Lower leg skin (tissue), 4 donors: ENCODE measurements at regions not wholly inside any gene's neighbourhood (a gene's known extent, or its start where the extent isn't known, plus 50 kb on each side); places are given as distances from the start of the nearest gene placed in this dataset.

Experiments used
- DNase-seq, 2 donors: peaks; one replicate each; pipeline ENCODE4 v3.0.0-alpha.2; 2019; ENCODE audit warnings: low spot score in 2 of 2
- H3K4me3 ChIP-seq: fragments of 200-600 bp; sonication (generic); 2 replicates; pipeline ENCODE4 v1.5.1; 2017; ENCODE audit warnings: mild to moderate bottlenecking, low read depth; ENCODE audit not compliant: poor library complexity, severe bottlenecking
- CTCF ChIP-seq, 3 donors: fragments of 450-650 bp; IDR thresholded peaks; one replicate each; pipeline ENCODE4 v1.5.1; 2016; ENCODE audit warnings: antibody characterized with exemption in 3 of 3, mild to moderate bottlenecking in 3 of 3, moderate library complexity in 2 of 3
- POLR2A ChIP-seq, 2 donors: fragments of 450-650 bp; IDR thresholded peaks; one replicate each; pipeline ENCODE4 v1.6.1; 2016 to 2017; ENCODE audit warnings: antibody characterized with exemption in 2 of 2, mild to moderate bottlenecking in 1 of 2, moderate library complexity in 1 of 2
- WGBS, 2 donors: methylation state at CpG; one replicate each; pipeline ENCODE4 v1.1.5; 2018; 5-methylcytosine and 5-hydroxymethylcytosine counted together
- intact Hi-C: fragments of 100-400 bp; cut with DNase I; formaldehyde crosslinking; loops from one replicate; pipeline ENCODE4 v1.15.0; 2023; ENCODE audit warnings: low total_unique reads

GRCh38 chr2:59458800-59459199 is 1094.7 kb downstream of the BCL11A start:
- H3K4me3 ChIP-seq, result no peak overlapping the region
- intact Hi-C loops, result no loop called here
- DNase-seq, result no peak
- TF ChIP-seq CTCF (IDR thresholded peaks at IDR 0.05), result no peak
- TF ChIP-seq POLR2A (IDR thresholded peaks at IDR 0.05), result no peak
- 67 to 69% methylated on average over 5 of the region's 5 CpGs for WGBS, 2 donors

- no peak for TF ChIP-seq POLR2A (IDR thresholded peaks at IDR 0.05)
- TF ChIP-seq CTCF (IDR thresholded peaks at IDR 0.05), result no peak
- intact Hi-C loops, result no loop called here
- H3K4me3 ChIP-seq, result no peak overlapping the region
- no peak for DNase-seq
- 81% methylated on average over 2 of the region's 2 CpGs for WGBS, 2 donors
Observed at GRCh38 chr2:59456285-59456684, 1097.2 kb downstream of the BCL11A start.

GRCh38 chr2:59449274-59449673 is 1104.2 kb downstream of the BCL11A start:
- no peak for TF ChIP-seq POLR2A (IDR thresholded peaks at IDR 0.05)
- TF ChIP-seq CTCF (IDR thresholded peaks at IDR 0.05), result no peak
- intact Hi-C loops, result no loop called here
- H3K4me3 ChIP-seq, result no peak overlapping the region
- WGBS, 2 donors, result 76 to 86% methylated on average over 1 of the region's 1 CpG
- DNase-seq, result no peak

GRCh38 chr2:59440491-59440890 is 1113.0 kb downstream of the BCL11A start:
- WGBS, 2 donors, result 56 to 59% methylated on average over 7 of the region's 7 CpGs
- TF ChIP-seq POLR2A (IDR thresholded peaks at IDR 0.05) (no peak), CTCF (IDR thresholded peaks at IDR 0.05) (no peak)
- intact Hi-C loops, result no loop called here
- no peak for DNase-seq
- H3K4me3 ChIP-seq, result no peak overlapping the region

- no peak for DNase-seq
- intact Hi-C loops, result no loop called here
- no peak overlapping the region for H3K4me3 ChIP-seq
- TF ChIP-seq CTCF (IDR thresholded peaks at IDR 0.05), result no peak
- WGBS, 2 donors, result 91 to 92% methylated on average over 3 of the region's 3 CpGs
Observed at GRCh38 chr2:59435635-59436034, 1117.8 kb downstream of the BCL11A start.

GRCh38 chr2:59428940-59429339 is 1124.5 kb downstream of the BCL11A start:
- TF ChIP-seq POLR2A (IDR thresholded peaks at IDR 0.05) (no peak), CTCF (IDR thresholded peaks at IDR 0.05) (no peak)
- no peak overlapping the region for H3K4me3 ChIP-seq
- 81 to 83% methylated on average over 3 of the region's 3 CpGs for WGBS, 2 donors
- intact Hi-C loops, result no loop called here
- no peak for DNase-seq
